ENCODE measurements at regions not wholly inside any gene's neighbourhood (a gene's known extent, or its start where the extent isn't known, plus 50 kb on each side); places are given as distances from the start of the nearest gene placed in this dataset.

- FAIRE-seq, result no peak
- BruUV-seq (replicated peaks), result no TSS peak
- POLR2A ChIA-PET, result no interaction called here
Observed at GRCh38 chr5:104361932-104362331, 799.3 kb upstream of the NUDT12 start.

More at GRCh38 chr5:104361932-104362331, 799.3 kb upstream of the NUDT12 start:
- TF ChIP-seq EZH2 (IDR thresholded peaks at IDR 0.05; ENCODE audit: borderline replicate concordance, low read depth, low read length, severe bottlenecking) (no peak), MYC (IDR thresholded peaks at IDR 0.05; ENCODE audit: low read depth, low read length) (no peak), GATA2 (IDR thresholded peaks at IDR 0.05; ENCODE audit: insufficient read depth, insufficient read length, low read depth, low read length) (no peak), POLR2A (IDR thresholded peaks at IDR 0.05; ENCODE audit: low read depth, low read length) (no peak), POLR2AphosphoS5 (IDR thresholded peaks at IDR 0.05; ENCODE audit: insufficient read depth, low read depth, low read length) (no peak), CTCF (IDR thresholded peaks at IDR 0.05; ENCODE audit: extremely low read depth in 1 of 2, insufficient read depth in 1 of 2, low read depth in 1 of 2, low read length in 2 of 2) (no peak), FOS (IDR thresholded peaks at IDR 0.05; ENCODE audit: borderline replicate concordance, insufficient read depth, low read length) (no peak), JUN (IDR thresholded peaks at IDR 0.05; ENCODE audit: borderline replicate concordance, insufficient read depth, insufficient read length, low read depth) (no peak), MAX (IDR thresholded peaks at IDR 0.05; ENCODE audit: insufficient read depth, insufficient read length) (no peak)
- H3K9me1 ChIP-seq (replicated peaks; ENCODE audit: control insufficient read depth, extremely low read depth, insufficient read depth, low read length), result no peaks in the 10 kb centered on the region
- H2AFZ ChIP-seq (ENCODE audit: low read depth, low read length), result no peak overlapping the region
- H3K4me2 ChIP-seq (ENCODE audit: insufficient read depth, low read length), result no peak overlapping the region
- H4K20me1 ChIP-seq (replicated peaks; ENCODE audit: control insufficient read depth, extremely low read depth, insufficient read depth, low read length), result no peaks in the 10 kb centered on the region
- intact Hi-C loops (cut with micrococcal nuclease) (no loop called here), dilution Hi-C loops (cut with MboI; ENCODE audit: extremely low pct_ligation_motif_present, low sequenced_read_pairs) (no loop called here)
- H3K27me3 ChIP-seq (ENCODE audit: control insufficient read depth in 2 of 2, insufficient read depth in 2 of 2, low read length in 2 of 2), result no peaks in the 10 kb centered on the region
- no peak overlapping the region for H3K27ac ChIP-seq (ENCODE audit: insufficient read depth, low read depth, low read length)
- CTCF ChIA-PET, result interaction anchor here (1.2 to 2.6 kb wide), 3 partner anchors 15 to 60 kb away, joined by 3 to 16 read pairs (median 3); no protein-coding TSS in a partner anchor
- H3K9me3 ChIP-seq (replicated peaks; ENCODE audit: control insufficient read depth, insufficient read depth, low read length), result no peaks in the 10 kb centered on the region
- no peak overlapping the region for H3K4me3 ChIP-seq (replicated peaks in 1 of 3; ENCODE audit: insufficient read depth in 1 of 3, low read depth in 1 of 3, low read length in 3 of 3)
- H3K36me3 ChIP-seq (ENCODE audit: control insufficient read depth in 2 of 2, extremely low read depth in 1 of 2, insufficient read depth in 2 of 2, low read length in 2 of 2), result no peaks in the 10 kb centered on the region
- H3K79me2 ChIP-seq (ENCODE audit: control insufficient read depth, insufficient read depth, low read length), result no peaks in the 10 kb centered on the region
- DNase-seq (ENCODE audit: low read depth, low spot score), result no peak
- no peak overlapping the region for H3K9ac ChIP-seq (replicated peaks; ENCODE audit: extremely low read depth, insufficient read depth, low read length)
- H3K4me1 ChIP-seq (ENCODE audit: control insufficient read depth, extremely low read depth, insufficient read depth, low read length), result no peaks in the 10 kb centered on the region

Measured in endothelial cell of umbilical vein (primary cell).